GM12878 (cell line): ENCODE measurements at regions not wholly inside any gene's neighbourhood (a gene's known extent, or its start where the extent isn't known, plus 50 kb on each side); places are given as distances from the start of the nearest gene placed in this dataset.
"Not testable (repeated sequence)": the region's sequence is repeated elsewhere in the genome, so short reads cannot be mapped to it uniquely, and the experiment has no call there.

Experiments
- ATAC-seq: fragments of 200-7000 bp; cut with Tn5 transposase; 3 replicates; pipeline ENCODE4 v1.9.1; 2020; ENCODE audit warnings: mild to moderate bottlenecking, moderate library complexity
- BruUV-seq: library from RNA; stranded (reverse); fragments of 400-500 nt; replicated peaks from 2 replicates; lab custom pipeline; 2021; lab: Mats Ljungman, UMichigan
- CTCF ChIA-PET: fragments of 300-600 bp; sonication (Branson Sonifier 250); formaldehyde crosslinking; extraction: SDS; loops from one replicate; lab custom pipeline; 2021; ENCODE audit warnings: inconsistent platforms; lab: Yijun Ruan, JAX
- POLR2A ChIA-PET: fragments of 350-600 bp; formaldehyde crosslinking; extraction: SDS; loops from one replicate; lab custom pipeline; 2021; ENCODE audit warnings: inconsistent platforms; lab: Charles Lee
- RAD21 ChIA-PET: fragments of 300-600 bp; sonication (Branson Sonifier 250); formaldehyde crosslinking; loops from one replicate; lab custom pipeline; 2023; ENCODE audit warnings: antibody characterized with exemption; ENCODE audit not compliant: unreplicated experiment; lab: Charles Lee
- SMC1A ChIA-PET: fragments of 300-600 bp; sonication (Branson Sonifier 250); formaldehyde crosslinking; loops from one replicate; lab custom pipeline; 2023; ENCODE audit not compliant: unreplicated experiment, uncharacterized antibody; lab: Charles Lee
- DNase-seq: peaks from one replicate; pipeline ENCODE4 v3.0.0-alpha.2; 2011; ENCODE audit warnings: low read depth, low spot score
- FAIRE-seq: peaks from 3 replicates; lab custom pipeline; 2011; peaks lifted over from hg19 to GRCh38; lab: Jason Lieb, UNC
- H2AFZ ChIP-seq: 2 replicates; pipeline ENCODE4 v1.6.0; 2011; ENCODE audit warnings: low read depth, low read length, control low read depth; ENCODE audit not compliant: control insufficient read depth
- H3K27ac ChIP-seq: 2 replicates; pipeline ENCODE4 v1.5.1; 2011; ENCODE audit warnings: control low read depth; ENCODE audit not compliant: control insufficient read depth, insufficient read depth
- H3K27me3 ChIP-seq, 2 experiments: replicated peaks in 1 of 2; 2 replicates each; pipeline versions ENCODE4 v1.6.0 to v1.6.1; 2011; ENCODE audit warnings: low read length in 1 of 2; ENCODE audit not compliant: control insufficient read depth in 2 of 2, insufficient read depth in 2 of 2
- H3K36me3 ChIP-seq, 2 experiments: 2 replicates each; pipeline ENCODE4 v1.5.1; 2011; ENCODE audit warnings: low read length in 1 of 2; ENCODE audit not compliant: control insufficient read depth in 2 of 2, insufficient read depth in 2 of 2
- H3K4me1 ChIP-seq: 2 replicates; pipeline ENCODE4 v1.6.1; 2011; ENCODE audit warnings: mild to moderate bottlenecking, low read length, moderate library complexity, mixed read lengths; ENCODE audit not compliant: control insufficient read depth, insufficient read depth
- H3K4me2 ChIP-seq: 2 replicates; pipeline ENCODE4 v1.6.0; 2011; ENCODE audit warnings: control low read depth; ENCODE audit not compliant: control insufficient read depth, insufficient read depth
- H3K4me3 ChIP-seq: fragments of 200-600 bp; sonication (generic); 2 replicates; pipeline ENCODE4 v1.5.1; 2016
- H3K79me2 ChIP-seq: 2 replicates; pipeline ENCODE4 v1.6.0; 2011; ENCODE audit warnings: low read length; ENCODE audit not compliant: control insufficient read depth, insufficient read depth
- H3K9ac ChIP-seq: 2 replicates; pipeline ENCODE4 v1.8.0; 2011; ENCODE audit warnings: low read length, control low read depth, mixed read lengths; ENCODE audit not compliant: control insufficient read depth, insufficient read depth
- H3K9me3 ChIP-seq: replicated peaks from 3 replicates; pipeline ENCODE4 v1.5.1; 2011; ENCODE audit warnings: mild to moderate bottlenecking, low read length; ENCODE audit not compliant: control insufficient read depth, insufficient read depth
- H4K20me1 ChIP-seq: 2 replicates; pipeline ENCODE4 v1.6.0; 2011; ENCODE audit not compliant: control insufficient read depth, insufficient read depth
- WGBS: methylation state at CpG from one replicate; pipeline ENCODE4 v1.1.6; 2016; ENCODE audit warnings: low lambda C conversion rate; ENCODE audit not compliant: insufficient replicate concordance, insufficient coverage; ENCODE audit errors: missing lambda C conversion rate; 5-methylcytosine and 5-hydroxymethylcytosine counted together
- in situ Hi-C: fragments of 300-500 bp; cut with MboI; formaldehyde crosslinking; loops from 9 replicates; pipeline ENCODE4 v1.14.3; 2018; ENCODE audit warnings: mixed read lengths
- intact Hi-C: fragments of 100-400 bp; cut with micrococcal nuclease; formaldehyde crosslinking; loops from one replicate; pipeline ENCODE4 v1.14.2; 2022; ENCODE audit not compliant: unreplicated experiment

GRCh38 chr16:88166209-88166773, 215.1 kb downstream of the BANP start:
- DNase-seq, H3K4me3 ChIP-seq, ATAC-seq, H3K4me1 ChIP-seq, intact Hi-C loops, in situ Hi-C loops, H4K20me1 ChIP-seq, FAIRE-seq, H3K36me3 ChIP-seq, POLR2A ChIA-PET, H2AFZ ChIP-seq, H3K27me3 ChIP-seq, BruUV-seq, CTCF ChIA-PET, H3K4me2 ChIP-seq, H3K9ac ChIP-seq, SMC1A ChIA-PET, H3K27ac ChIP-seq, RAD21 ChIA-PET, H3K9me3 ChIP-seq, H3K79me2 ChIP-seq: not testable (repeated sequence)
- 72% methylated on average over 16 of the region's 16 CpGs for WGBS

- FAIRE-seq, H3K79me2 ChIP-seq, H3K36me3 ChIP-seq, BruUV-seq, H2AFZ ChIP-seq, SMC1A ChIA-PET, H3K9ac ChIP-seq, H3K4me1 ChIP-seq, ATAC-seq, CTCF ChIA-PET, H3K27me3 ChIP-seq, DNase-seq, H3K4me3 ChIP-seq, H3K4me2 ChIP-seq, in situ Hi-C loops, POLR2A ChIA-PET, H3K27ac ChIP-seq, RAD21 ChIA-PET, H4K20me1 ChIP-seq, H3K9me3 ChIP-seq, intact Hi-C loops: not testable (repeated sequence)
- 62% methylated on average over 22 of the region's 22 CpGs for WGBS
Measured at GRCh38 chr16:88167798-88168556, 214.8 kb upstream of the ZNF469 start.

GRCh38 chr16:88168557-88168949, 214.2 kb upstream of the ZNF469 start:
- POLR2A ChIA-PET, SMC1A ChIA-PET, H3K79me2 ChIP-seq, RAD21 ChIA-PET, H3K27me3 ChIP-seq, CTCF ChIA-PET, DNase-seq, H3K27ac ChIP-seq, H3K4me1 ChIP-seq, H3K4me3 ChIP-seq, BruUV-seq, H3K36me3 ChIP-seq, H3K4me2 ChIP-seq, FAIRE-seq, H4K20me1 ChIP-seq, intact Hi-C loops, H3K9me3 ChIP-seq, in situ Hi-C loops, ATAC-seq, H2AFZ ChIP-seq, H3K9ac ChIP-seq: not testable (repeated sequence)
- WGBS: 43% methylated on average over 6 of the region's 6 CpGs

- H3K4me2 ChIP-seq, H3K4me3 ChIP-seq, intact Hi-C loops, FAIRE-seq, BruUV-seq, POLR2A ChIA-PET, H3K9ac ChIP-seq, H2AFZ ChIP-seq, RAD21 ChIA-PET, H3K4me1 ChIP-seq, ATAC-seq, H3K27ac ChIP-seq, CTCF ChIA-PET, H3K79me2 ChIP-seq, H3K27me3 ChIP-seq, H3K9me3 ChIP-seq, H3K36me3 ChIP-seq, H4K20me1 ChIP-seq, SMC1A ChIA-PET, DNase-seq, in situ Hi-C loops: not testable (repeated sequence)
- WGBS: 53% methylated on average over 25 of the region's 26 CpGs
Measured at GRCh38 chr16:88169136-88169830, 213.5 kb upstream of the ZNF469 start.
